ENCODE measurements at regions not wholly inside any gene's neighbourhood (a gene's known extent, or its start where the extent isn't known, plus 50 kb on each side); places are given as distances from the start of the nearest gene placed in this dataset.

DNA sequence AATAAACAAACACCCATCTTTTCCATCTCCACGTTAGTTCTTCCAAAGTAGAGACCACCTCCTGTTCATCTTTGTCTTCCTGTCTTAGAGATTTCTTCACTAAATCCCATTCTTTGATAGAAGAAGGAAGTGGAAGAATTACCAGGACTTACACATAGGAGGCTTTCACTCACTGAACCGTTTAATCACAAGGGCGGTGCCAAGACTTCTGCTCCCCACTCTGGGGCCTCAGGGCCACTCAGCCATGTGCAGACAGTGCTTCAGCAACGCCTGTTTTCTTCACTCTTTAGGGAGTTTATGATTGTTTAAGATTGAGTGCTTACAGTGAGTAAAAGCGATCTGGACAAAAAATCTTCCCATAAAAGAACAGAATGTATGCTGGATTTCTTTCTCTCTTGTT lies 63.9 kb upstream of the SORCS3 start:
- no peak for DNase-seq (ENCODE audit: low spot score)
- TF ChIP-seq POLR2A (IDR thresholded peaks at IDR 0.05) (no peak), POLR2AphosphoS5 (IDR thresholded peaks at IDR 0.05) (no peak)
- TF ChIP-seq, protein P1, sequence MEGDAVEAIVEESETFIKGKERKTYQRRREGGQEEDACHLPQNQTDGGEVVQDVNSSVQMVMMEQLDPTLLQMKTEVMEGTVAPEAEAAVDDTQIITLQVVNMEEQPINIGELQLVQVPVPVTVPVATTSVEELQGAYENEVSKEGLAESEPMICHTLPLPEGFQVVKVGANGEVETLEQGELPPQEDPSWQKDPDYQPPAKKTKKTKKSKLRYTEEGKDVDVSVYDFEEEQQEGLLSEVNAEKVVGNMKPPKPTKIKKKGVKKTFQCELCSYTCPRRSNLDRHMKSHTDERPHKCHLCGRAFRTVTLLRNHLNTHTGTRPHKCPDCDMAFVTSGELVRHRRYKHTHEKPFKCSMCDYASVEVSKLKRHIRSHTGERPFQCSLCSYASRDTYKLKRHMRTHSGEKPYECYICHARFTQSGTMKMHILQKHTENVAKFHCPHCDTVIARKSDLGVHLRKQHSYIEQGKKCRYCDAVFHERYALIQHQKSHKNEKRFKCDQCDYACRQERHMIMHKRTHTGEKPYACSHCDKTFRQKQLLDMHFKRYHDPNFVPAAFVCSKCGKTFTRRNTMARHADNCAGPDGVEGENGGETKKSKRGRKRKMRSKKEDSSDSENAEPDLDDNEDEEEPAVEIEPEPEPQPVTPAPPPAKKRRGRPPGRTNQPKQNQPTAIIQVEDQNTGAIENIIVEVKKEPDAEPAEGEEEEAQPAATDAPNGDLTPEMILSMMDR (IDR thresholded peaks at IDR 0.05), result no peak

DNA sequence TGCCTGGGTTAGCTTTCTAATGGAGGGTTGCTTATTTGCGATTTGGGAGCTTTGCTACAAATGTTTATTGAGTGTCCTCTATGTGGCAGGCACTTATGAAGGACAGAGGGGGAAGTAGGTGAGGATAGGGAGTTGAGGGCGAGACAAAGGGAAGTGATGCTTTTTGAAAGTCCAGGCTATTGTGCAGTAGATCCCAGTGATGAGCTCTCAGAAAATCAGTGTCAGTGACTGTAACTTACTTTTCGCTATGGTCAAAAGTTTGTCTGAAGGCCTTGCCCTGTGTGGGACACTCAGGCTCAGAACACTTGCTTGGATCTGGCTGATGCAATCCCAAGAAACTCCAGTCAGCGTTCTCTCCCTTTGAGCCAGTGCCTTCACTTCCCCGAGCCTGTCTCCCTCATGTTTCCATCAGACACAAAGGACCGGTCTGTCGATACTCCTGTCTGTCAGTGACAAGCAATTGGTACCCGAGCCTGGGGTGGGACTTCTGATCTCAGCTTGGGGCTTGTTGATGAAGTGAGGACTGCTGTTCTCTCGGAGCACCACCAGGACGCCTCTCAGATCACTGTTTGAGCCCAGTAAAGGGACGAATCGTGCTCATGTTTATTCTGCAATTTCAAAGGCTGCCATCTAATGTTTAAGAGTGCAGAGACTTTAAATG lies 63.1 kb upstream of the SORCS3 start:
- 71% methylated on average over 12 of the region's 12 CpGs for WGBS
- no peaks in the 10 kb centered on the region for H3K36me3 ChIP-seq
- H3K27ac ChIP-seq, result no peak overlapping the region
- intact Hi-C loops (cut with DNase I), result no loop called here
- H3K4me3 ChIP-seq, result no peak overlapping the region
- H3K27me3 ChIP-seq (replicated peaks; ENCODE audit: insufficient read depth), result no peaks in the 10 kb centered on the region
- H3K4me1 ChIP-seq (replicated peaks), result no peaks in the 10 kb centered on the region
- TF ChIP-seq, protein P1 (IDR thresholded peaks at IDR 0.05), result no peak
- no peak for TF ChIP-seq POLR2AphosphoS5 (IDR thresholded peaks at IDR 0.05)
- TF ChIP-seq POLR2A (IDR thresholded peaks at IDR 0.05), result no peak
- no peak for DNase-seq (ENCODE audit: low spot score)
- H3K9me3 ChIP-seq, result no peaks in the 10 kb centered on the region

More for the DNA sequence above, 63.9 kb upstream of the SORCS3 start:
- 18% methylated on average over 5 of the region's 5 CpGs for WGBS
- H3K27ac ChIP-seq, result no peak overlapping the region
- peaks cover under 1% of the 10 kb centered on the region for H3K27me3 ChIP-seq (replicated peaks; ENCODE audit: insufficient read depth)
- no peaks in the 10 kb centered on the region for H3K36me3 ChIP-seq
- intact Hi-C loops (cut with DNase I), result no loop called here
- H3K4me3 ChIP-seq, result no peak overlapping the region
- H3K4me1 ChIP-seq (replicated peaks), result no peaks in the 10 kb centered on the region
- H3K9me3 ChIP-seq, result no peaks in the 10 kb centered on the region

- H3K27me3 ChIP-seq (replicated peaks; ENCODE audit: insufficient read depth), result no peaks in the 10 kb centered on the region
- no peak for DNase-seq (ENCODE audit: low spot score)
- 83% methylated on average over 7 of the region's 7 CpGs for WGBS
- TF ChIP-seq, protein P1 (IDR thresholded peaks at IDR 0.05), result no peak
- no peak for TF ChIP-seq POLR2A (IDR thresholded peaks at IDR 0.05)
- no peak for TF ChIP-seq POLR2AphosphoS5 (IDR thresholded peaks at IDR 0.05)
- intact Hi-C loops (cut with DNase I), result no loop called here
- H3K4me1 ChIP-seq (replicated peaks), result no peaks in the 10 kb centered on the region
- no peaks in the 10 kb centered on the region for H3K9me3 ChIP-seq
- H3K36me3 ChIP-seq, result no peaks in the 10 kb centered on the region
- no peak overlapping the region for H3K27ac ChIP-seq
- H3K4me3 ChIP-seq, result no peak overlapping the region
These were observed 62.4 kb upstream of the SORCS3 start for GRCh38 chr10:104578671-104579070.

GRCh38 chr10:104579136-104579535 lies 62.0 kb upstream of the SORCS3 start:
- intact Hi-C loops (cut with DNase I), result no loop called here
- Histone ChIP-seq H3K27me3 (replicated peaks; ENCODE audit: insufficient read depth) (no peaks in the 10 kb centered on the region), H3K27ac (no peak overlapping the region), H3K9me3 (no peaks in the 10 kb centered on the region), H3K4me3 (no peak overlapping the region), H3K4me1 (replicated peaks) (no peaks in the 10 kb centered on the region), H3K36me3 (no peaks in the 10 kb centered on the region)
- 51% methylated on average over 6 of the region's 6 CpGs for WGBS
- TF ChIP-seq, protein P1 (IDR thresholded peaks at IDR 0.05), result no peak
- no peak for TF ChIP-seq POLR2A (IDR thresholded peaks at IDR 0.05)
- no peak for TF ChIP-seq POLR2AphosphoS5 (IDR thresholded peaks at IDR 0.05)
- no peak for DNase-seq (ENCODE audit: low spot score)

GRCh38 chr10:104580321-104580720 lies 60.8 kb upstream of the SORCS3 start:
- no peak for DNase-seq (ENCODE audit: low spot score)
- TF ChIP-seq POLR2A (IDR thresholded peaks at IDR 0.05) (no peak), POLR2AphosphoS5 (IDR thresholded peaks at IDR 0.05) (no peak)
- TF ChIP-seq, protein P1 (IDR thresholded peaks at IDR 0.05), result no peak
- Histone ChIP-seq H3K36me3 (no peaks in the 10 kb centered on the region), H3K9me3 (no peaks in the 10 kb centered on the region), H3K27ac (no peak overlapping the region), H3K27me3 (replicated peaks; ENCODE audit: insufficient read depth) (no peaks in the 10 kb centered on the region), H3K4me3 (no peak overlapping the region), H3K4me1 (replicated peaks) (no peaks in the 10 kb centered on the region)
- WGBS, result 70% methylated on average over 13 of the region's 13 CpGs
- intact Hi-C loops (cut with DNase I), result loop anchor here (5.0 to 10.0 kb wide), 3 partner anchors 88 to 347 kb away; no protein-coding TSS in a partner anchor

Measured in prostate gland (tissue), 2 donors.